ENCODE measurements at regions not wholly inside any gene's neighbourhood (a gene's known extent, or its start where the extent isn't known, plus 50 kb on each side); places are given as distances from the start of the nearest gene placed in this dataset.

DNA sequence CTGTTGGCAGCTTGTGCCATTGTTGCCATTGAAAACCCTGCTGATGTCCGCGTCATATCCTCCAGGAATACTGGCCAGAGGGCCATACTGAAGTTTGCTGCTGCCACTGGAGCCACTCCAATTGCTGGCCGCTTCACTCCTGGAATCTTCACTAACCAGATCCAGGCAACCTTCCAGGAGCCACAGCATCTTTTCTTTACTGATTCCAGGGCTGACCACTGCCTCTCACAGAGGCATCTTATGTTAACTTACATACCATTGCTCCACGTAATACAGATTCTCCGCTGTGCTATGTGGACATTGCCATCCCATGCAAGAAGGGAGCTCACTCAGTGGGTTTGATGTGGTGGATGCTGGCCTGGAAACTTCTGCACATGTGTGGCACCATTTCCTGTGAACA, 221.8 kb upstream of the FAM83B start:
- TF ChIP-seq CTCF (IDR thresholded peaks at IDR 0.05), result no peak
- no peak for TF ChIP-seq POLR2A (IDR thresholded peaks at IDR 0.05)
